OCI-LY3 (cell line): ENCODE measurements at regions not wholly inside any gene's neighbourhood (a gene's known extent, or its start where the extent isn't known, plus 50 kb on each side); places are given as distances from the start of the nearest gene placed in this dataset.
"Not testable (repeated sequence)": the region's sequence is repeated elsewhere in the genome, so short reads cannot be mapped to it uniquely, and the experiment has no call there.

Source experiments
- CTCF ChIP-seq: fragments of 200-600, 300-600 bp; sonication (generic); IDR thresholded peaks from 2 replicates; pipeline ENCODE4 v1.5.1; 2014; ENCODE audit warnings: antibody characterized with exemption, low read length, low read depth
- EZH2phosphoT487 ChIP-seq: fragments of 200-600 bp; shearing (Covaris generic); IDR thresholded peaks from 2 replicates; pipeline ENCODE4 v1.6.1; 2018; ENCODE audit warnings: antibody characterized with exemption, mixed run types, low read depth

GRCh38 chr1:149349448-149349847, 125.4 kb upstream of the NBPF19 start:
- not testable (repeated sequence) for TF ChIP-seq CTCF, EZH2phosphoT487
